ENCODE measurements at regions not wholly inside any gene's neighbourhood (a gene's known extent, or its start where the extent isn't known, plus 50 kb on each side); places are given as distances from the start of the nearest gene placed in this dataset.
"Not testable (repeated sequence)": the region's sequence is repeated elsewhere in the genome, so short reads cannot be mapped to it uniquely, and the experiment has no call there.

- no peak for DNase-seq
Measured at GRCh38 chr3:170700054-170700404, 114.2 kb upstream of the SLC7A14 start.

GRCh38 chr3:170699158-170700053 lies 113.5 kb upstream of the SLC7A14 start:
- DNase-seq: no peak

GRCh38 chr3:170697908-170698307 lies 112.0 kb upstream of the SLC7A14 start:
- no peak for DNase-seq

GRCh38 chr3:170697131-170697530 lies 111.3 kb upstream of the SLC7A14 start:
- DNase-seq: no peak

GRCh38 chr3:170695486-170696064 lies 109.7 kb upstream of the SLC7A14 start:
- DNase-seq: no peak

GRCh38 chr3:170692720-170693119 lies 106.8 kb upstream of the SLC7A14 start:
- DNase-seq: no peak

- no peak for DNase-seq
Measured at GRCh38 chr3:170690661-170690981, 104.7 kb upstream of the SLC7A14 start.

- DNase-seq: peak; percentile 8
Measured at GRCh38 chr3:170689893-170690660, 104.2 kb upstream of the SLC7A14 start.

- no peak for DNase-seq
Measured at GRCh38 chr3:170689296-170689829, 103.5 kb upstream of the SLC7A14 start.

GRCh38 chr3:170688222-170688621 lies 102.3 kb upstream of the SLC7A14 start:
- DNase-seq: not testable (repeated sequence)

GRCh38 chr3:170680593-170680992 lies 94.7 kb upstream of the SLC7A14 start:
- no peak for DNase-seq

- no peak for DNase-seq
Measured at GRCh38 chr3:170679190-170679589, 93.3 kb upstream of the SLC7A14 start.

GRCh38 chr3:170670504-170670903 lies 84.6 kb upstream of the SLC7A14 start:
- DNase-seq: no peak

- not testable (repeated sequence) for DNase-seq
Measured at GRCh38 chr3:170662986-170663385, 77.1 kb upstream of the SLC7A14 start.

GRCh38 chr3:170660139-170660538 lies 74.3 kb upstream of the SLC7A14 start:
- DNase-seq: no peak

- DNase-seq: no peak
Measured at GRCh38 chr3:170657312-170657711, 71.4 kb upstream of the SLC7A14 start.

GRCh38 chr3:170656284-170656683 lies 70.4 kb upstream of the SLC7A14 start:
- no peak for DNase-seq

- no peak for DNase-seq
Measured at GRCh38 chr3:170653801-170654200, 67.9 kb upstream of the SLC7A14 start.

GRCh38 chr3:170651260-170651845 lies 65.5 kb upstream of the SLC7A14 start:
- DNase-seq: no peak

- not testable (repeated sequence) for DNase-seq
Measured at GRCh38 chr3:170650557-170650956, 64.7 kb upstream of the SLC7A14 start.

- no peak for DNase-seq
Measured at GRCh38 chr3:170644711-170645110, 58.8 kb upstream of the SLC7A14 start.

GRCh38 chr3:170643831-170644230 lies 58.0 kb upstream of the SLC7A14 start:
- DNase-seq: no peak

All from SHP77 treated with DMSO at 0.1 percent for 48 hours (cell line).